ENCODE measurements at regions not wholly inside any gene's neighbourhood (a gene's known extent, or its start where the extent isn't known, plus 50 kb on each side); places are given as distances from the start of the nearest gene placed in this dataset.

DNA sequence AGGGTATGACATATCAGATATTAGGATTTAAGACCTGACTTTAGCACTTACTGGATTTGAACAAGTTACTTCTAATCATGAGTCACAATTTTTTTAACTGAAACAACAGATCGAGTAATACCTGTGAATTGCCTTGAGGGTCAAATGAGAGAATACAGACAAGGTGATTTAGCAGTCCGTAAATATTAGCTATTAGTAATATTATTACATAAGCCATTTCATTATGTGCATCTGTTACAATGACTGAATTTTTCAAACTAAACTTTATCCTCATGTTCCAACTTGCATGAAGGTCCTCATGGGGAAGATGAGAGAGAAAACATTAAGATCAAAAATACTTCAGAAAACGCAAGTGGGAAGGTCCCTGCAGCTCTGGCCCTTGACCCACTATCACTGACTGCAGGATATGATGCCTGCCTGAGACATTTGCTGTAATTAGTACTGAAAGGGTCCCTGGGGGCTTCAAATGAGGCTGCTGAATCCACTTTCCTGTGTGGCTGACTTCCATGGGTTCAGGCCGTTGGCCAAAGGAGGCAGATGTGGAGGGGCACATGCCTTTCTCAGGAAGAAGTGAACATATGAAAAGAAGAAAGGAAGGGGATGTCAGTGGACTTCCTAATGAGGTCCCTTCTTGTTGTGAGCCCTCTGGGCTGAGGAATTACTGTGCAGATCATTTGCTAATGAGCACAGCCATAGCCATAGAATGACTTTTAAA is 441.7 kb downstream of the CDH11 start:
- Mint-ChIP-seq H3K4me1 (no peaks in the 10 kb centered on the region), H3K4me3 (no peak overlapping the region), H3K27ac (no peak overlapping the region), H3K9me3 (peaks cover 0 to 5% of the 10 kb centered on the region in 2 experiments; a peak in 3 of 5 replicates), H3K27me3 (ENCODE audit: low read depth) (peaks cover 3% of the 10 kb centered on the region), H3K36me3 (ENCODE audit: insufficient read depth in 1 of 3, low read depth in 3 of 3) (no peaks in the 10 kb centered on the region; a peak in 1 of 7 replicates)
- Histone ChIP-seq H3K18ac (ENCODE audit: insufficient read length, low read depth, low read length) (no peak overlapping the region), H3K27ac (ENCODE audit: insufficient read length, low read depth, low read length) (no peak overlapping the region), H4K91ac (ENCODE audit: insufficient read length, low read depth, low read length) (no peak overlapping the region), H3K79me2 (ENCODE audit: insufficient read depth, low read length) (no peaks in the 10 kb centered on the region), H2AFZ (ENCODE audit: low read length) (no peak overlapping the region), H2AK5ac (ENCODE audit: insufficient read length, low read length) (no peak overlapping the region), H3K14ac (ENCODE audit: insufficient read depth, low read length) (no peak overlapping the region), H3K4ac (ENCODE audit: low read depth, low read length) (no peak overlapping the region), H3K79me1 (ENCODE audit: insufficient read depth, low read depth, low read length, poor library complexity, severe bottlenecking) (no peaks in the 10 kb centered on the region), H3K23me2 (ENCODE audit: insufficient read length, low read depth, low read length, poor library complexity, severe bottlenecking) (no peaks in the 10 kb centered on the region), H3K9ac (ENCODE audit: extremely low read depth, insufficient read length, low read length) (no peak overlapping the region), H3K56ac (ENCODE audit: insufficient read length, low read depth, low read length) (no peak overlapping the region), H3K9me3 (ENCODE audit: control insufficient read depth, low read depth, low read length) (no peaks in the 10 kb centered on the region), H4K5ac (ENCODE audit: insufficient read length, low read depth, low read length) (no peak overlapping the region), H4K20me1 (ENCODE audit: control insufficient read depth, insufficient read depth, insufficient read length) (no peaks in the 10 kb centered on the region), H3K27me3 (ENCODE audit: insufficient read depth, low read length) (no peaks in the 10 kb centered on the region), H2BK12ac (ENCODE audit: insufficient read length, low read depth, low read length) (no peak overlapping the region), H3T11ph (ENCODE audit: low read length) (no peak overlapping the region), H3K23ac (ENCODE audit: insufficient read length, low read depth, low read length) (no peak overlapping the region), H4K8ac (replicated peaks; ENCODE audit: insufficient read length, low read depth, low read length) (no peak overlapping the region), H2BK5ac (ENCODE audit: insufficient read length, low read length) (no peak overlapping the region), H3K4me1 (ENCODE audit: insufficient read depth, low read length) (no peaks in the 10 kb centered on the region), H3K4me2 (ENCODE audit: insufficient read depth, insufficient read length, low read length) (no peak overlapping the region), H2BK120ac (ENCODE audit: low read depth, low read length, poor library complexity, severe bottlenecking) (no peak overlapping the region), H2BK15ac (ENCODE audit: low read depth, low read length) (no peak overlapping the region), H2BK20ac (ENCODE audit: low read depth, low read length, poor library complexity, severe bottlenecking) (no peak overlapping the region)
- WGBS (ENCODE audit: extremely low coverage, insufficient read length, low lambda C conversion rate) = no CpG with 5 or more reads among the region's 4 CpGs
- DNase-seq = no peak
- no peak for TF ChIP-seq CTCF (conservative IDR thresholded peaks at IDR 0.05)

Measured in H9 (cell line).